SJCRH30 (cell line): ENCODE measurements at regions not wholly inside any gene's neighbourhood (a gene's known extent, or its start where the extent isn't known, plus 50 kb on each side); places are given as distances from the start of the nearest gene placed in this dataset.

Source experiments
- DNase-seq, 2 experiments: peaks; one replicate each; pipeline ENCODE4 v3.0.0-alpha.2; 2015 to 2020
- H3K27ac ChIP-seq: fragments of 250-450 bp; sonication (Bioruptor Pico); 2 replicates; pipeline ENCODE4 v1.5.1; 2020; ENCODE audit warnings: mild to moderate bottlenecking, moderate library complexity
- H3K27me3 ChIP-seq: fragments of 250-450 bp; sonication (Bioruptor Pico); 2 replicates; pipeline ENCODE4 v1.5.1; 2020; ENCODE audit warnings: mild to moderate bottlenecking, moderate library complexity
- H3K36me3 ChIP-seq: fragments of 250-450 bp; sonication (Bioruptor Pico); 2 replicates; pipeline ENCODE4 v1.5.1; 2020; ENCODE audit warnings: mild to moderate bottlenecking, moderate library complexity
- H3K4me1 ChIP-seq: fragments of 250-450 bp; sonication (Bioruptor Pico); 2 replicates; pipeline ENCODE4 v1.5.1; 2020; ENCODE audit warnings: mild to moderate bottlenecking, moderate library complexity
- H3K4me3 ChIP-seq: fragments of 250-450 bp; sonication (Bioruptor Pico); 2 replicates; pipeline ENCODE4 v1.5.1; 2020; ENCODE audit warnings: mild to moderate bottlenecking, moderate library complexity
- H3K9me3 ChIP-seq: fragments of 250-450 bp; sonication (Bioruptor Pico); replicated peaks from 2 replicates; pipeline ENCODE4 v1.5.1; 2020; ENCODE audit warnings: mild to moderate bottlenecking, moderate library complexity

GRCh38 chr2:128777196-128778035 lies 458.7 kb upstream of the HS6ST1 start:
- H3K36me3 ChIP-seq, result no peaks in the 10 kb centered on the region
- no peak overlapping the region for H3K27ac ChIP-seq
- DNase-seq, result no peak
- no peaks in the 10 kb centered on the region for H3K4me1 ChIP-seq
- H3K4me3 ChIP-seq, result no peak overlapping the region
- H3K9me3 ChIP-seq, result no peaks in the 10 kb centered on the region
- no peaks in the 10 kb centered on the region for H3K27me3 ChIP-seq

- Histone ChIP-seq H3K4me1 (no peaks in the 10 kb centered on the region), H3K27me3 (no peaks in the 10 kb centered on the region), H3K27ac (no peak overlapping the region), H3K9me3 (no peaks in the 10 kb centered on the region), H3K4me3 (no peak overlapping the region), H3K36me3 (no peaks in the 10 kb centered on the region)
- no peak for DNase-seq
Observed at GRCh38 chr2:128778843-128779242, 460.2 kb upstream of the HS6ST1 start.

GRCh38 chr2:128779301-128780095 lies 460.8 kb upstream of the HS6ST1 start:
- no peak overlapping the region for H3K27ac ChIP-seq
- no peaks in the 10 kb centered on the region for H3K4me1 ChIP-seq
- H3K9me3 ChIP-seq, result no peaks in the 10 kb centered on the region
- no peak for DNase-seq
- H3K4me3 ChIP-seq, result no peak overlapping the region
- H3K36me3 ChIP-seq, result no peaks in the 10 kb centered on the region
- H3K27me3 ChIP-seq, result no peaks in the 10 kb centered on the region

- Histone ChIP-seq H3K4me1 (no peaks in the 10 kb centered on the region), H3K27ac (no peak overlapping the region), H3K27me3 (no peaks in the 10 kb centered on the region), H3K9me3 (no peaks in the 10 kb centered on the region), H3K4me3 (no peak overlapping the region), H3K36me3 (no peaks in the 10 kb centered on the region)
- DNase-seq, result no peak
Observed at GRCh38 chr2:128780434-128781080, 461.9 kb upstream of the HS6ST1 start.

GRCh38 chr2:128781166-128781565 lies 462.5 kb upstream of the HS6ST1 start:
- no peak overlapping the region for H3K4me3 ChIP-seq
- no peaks in the 10 kb centered on the region for H3K4me1 ChIP-seq
- no peaks in the 10 kb centered on the region for H3K36me3 ChIP-seq
- H3K9me3 ChIP-seq, result no peaks in the 10 kb centered on the region
- H3K27me3 ChIP-seq, result no peaks in the 10 kb centered on the region
- no peak overlapping the region for H3K27ac ChIP-seq
- DNase-seq, result no peak

- Histone ChIP-seq H3K27me3 (no peaks in the 10 kb centered on the region), H3K4me1 (no peaks in the 10 kb centered on the region), H3K36me3 (no peaks in the 10 kb centered on the region), H3K27ac (no peak overlapping the region), H3K9me3 (no peaks in the 10 kb centered on the region), H3K4me3 (no peak overlapping the region)
- DNase-seq, result no peak
Observed at GRCh38 chr2:128781585-128782385, 463.1 kb upstream of the HS6ST1 start.

- Histone ChIP-seq H3K9me3 (no peaks in the 10 kb centered on the region), H3K36me3 (no peaks in the 10 kb centered on the region), H3K27ac (no peak overlapping the region), H3K27me3 (no peaks in the 10 kb centered on the region), H3K4me3 (no peak overlapping the region), H3K4me1 (no peaks in the 10 kb centered on the region)
- DNase-seq, result no peak
Observed at GRCh38 chr2:128782411-128783192, 463.9 kb upstream of the HS6ST1 start.

- DNase-seq, result no peak
- Histone ChIP-seq H3K9me3 (no peaks in the 10 kb centered on the region), H3K4me3 (no peak overlapping the region), H3K4me1 (no peaks in the 10 kb centered on the region), H3K36me3 (no peaks in the 10 kb centered on the region), H3K27me3 (no peaks in the 10 kb centered on the region), H3K27ac (no peak overlapping the region)
Observed at GRCh38 chr2:128783193-128783671, 464.6 kb upstream of the HS6ST1 start.

GRCh38 chr2:128783896-128784295 lies 465.2 kb upstream of the HS6ST1 start:
- Histone ChIP-seq H3K27ac (no peak overlapping the region), H3K4me1 (no peaks in the 10 kb centered on the region), H3K27me3 (no peaks in the 10 kb centered on the region), H3K4me3 (no peak overlapping the region), H3K36me3 (no peaks in the 10 kb centered on the region), H3K9me3 (no peaks in the 10 kb centered on the region)
- no peak for DNase-seq

- Histone ChIP-seq H3K4me1 (no peaks in the 10 kb centered on the region), H3K27ac (no peak overlapping the region), H3K4me3 (no peak overlapping the region), H3K9me3 (no peaks in the 10 kb centered on the region), H3K36me3 (no peaks in the 10 kb centered on the region), H3K27me3 (no peaks in the 10 kb centered on the region)
- no peak for DNase-seq
Observed at GRCh38 chr2:128784626-128785306, 466.1 kb upstream of the HS6ST1 start.

- H3K36me3 ChIP-seq, result no peaks in the 10 kb centered on the region
- H3K9me3 ChIP-seq, result no peaks in the 10 kb centered on the region
- no peak overlapping the region for H3K27ac ChIP-seq
- DNase-seq, result no peak
- H3K4me3 ChIP-seq, result no peak overlapping the region
- no peaks in the 10 kb centered on the region for H3K4me1 ChIP-seq
- no peaks in the 10 kb centered on the region for H3K27me3 ChIP-seq
Observed at GRCh38 chr2:128786316-128786715, 467.6 kb upstream of the HS6ST1 start.

GRCh38 chr2:128786741-128787478 lies 468.2 kb upstream of the HS6ST1 start:
- Histone ChIP-seq H3K4me3 (no peak overlapping the region), H3K27me3 (no peaks in the 10 kb centered on the region), H3K4me1 (no peaks in the 10 kb centered on the region), H3K36me3 (no peaks in the 10 kb centered on the region), H3K9me3 (no peaks in the 10 kb centered on the region), H3K27ac (no peak overlapping the region)
- DNase-seq, result no peak

- no peak for DNase-seq
- Histone ChIP-seq H3K4me3 (no peak overlapping the region), H3K9me3 (no peaks in the 10 kb centered on the region), H3K27me3 (no peaks in the 10 kb centered on the region), H3K36me3 (no peaks in the 10 kb centered on the region), H3K4me1 (no peaks in the 10 kb centered on the region), H3K27ac (no peak overlapping the region)
Observed at GRCh38 chr2:128787616-128788015, 468.9 kb upstream of the HS6ST1 start.
